Right renal cortex interstitium (tissue), 3 donors: ENCODE measurements at regions not wholly inside any gene's neighbourhood (a gene's known extent, or its start where the extent isn't known, plus 50 kb on each side); places are given as distances from the start of the nearest gene placed in this dataset.

Experiments used
- DNase-seq, 3 donors: peaks; one replicate each; pipeline ENCODE4 v3.0.0-alpha.2; 2013; ENCODE audit warnings: low read depth in 3 of 3, low spot score in 2 of 3

DNA sequence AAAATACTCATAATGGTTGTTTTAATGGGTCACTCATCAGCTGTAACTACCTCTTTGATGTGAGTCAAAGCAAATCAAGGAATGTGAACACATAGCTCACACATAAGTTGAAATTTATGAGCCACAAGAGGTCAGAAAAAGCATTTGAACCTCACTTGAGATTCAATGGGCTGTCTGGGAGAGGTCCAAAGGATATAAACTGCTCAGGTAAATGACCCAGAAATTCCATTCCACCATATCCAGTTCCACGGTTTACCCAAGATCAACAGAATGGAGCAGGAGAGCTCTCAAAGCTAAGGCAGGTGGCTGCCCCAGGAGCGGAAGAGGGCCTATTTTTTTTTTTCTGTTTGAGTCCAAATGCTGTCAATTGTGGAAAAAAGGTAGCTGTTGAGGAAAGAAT, 464.1 kb downstream of the TNS1 start:
- DNase-seq = peak in 1 of 3 donors; percentile 65

DNA sequence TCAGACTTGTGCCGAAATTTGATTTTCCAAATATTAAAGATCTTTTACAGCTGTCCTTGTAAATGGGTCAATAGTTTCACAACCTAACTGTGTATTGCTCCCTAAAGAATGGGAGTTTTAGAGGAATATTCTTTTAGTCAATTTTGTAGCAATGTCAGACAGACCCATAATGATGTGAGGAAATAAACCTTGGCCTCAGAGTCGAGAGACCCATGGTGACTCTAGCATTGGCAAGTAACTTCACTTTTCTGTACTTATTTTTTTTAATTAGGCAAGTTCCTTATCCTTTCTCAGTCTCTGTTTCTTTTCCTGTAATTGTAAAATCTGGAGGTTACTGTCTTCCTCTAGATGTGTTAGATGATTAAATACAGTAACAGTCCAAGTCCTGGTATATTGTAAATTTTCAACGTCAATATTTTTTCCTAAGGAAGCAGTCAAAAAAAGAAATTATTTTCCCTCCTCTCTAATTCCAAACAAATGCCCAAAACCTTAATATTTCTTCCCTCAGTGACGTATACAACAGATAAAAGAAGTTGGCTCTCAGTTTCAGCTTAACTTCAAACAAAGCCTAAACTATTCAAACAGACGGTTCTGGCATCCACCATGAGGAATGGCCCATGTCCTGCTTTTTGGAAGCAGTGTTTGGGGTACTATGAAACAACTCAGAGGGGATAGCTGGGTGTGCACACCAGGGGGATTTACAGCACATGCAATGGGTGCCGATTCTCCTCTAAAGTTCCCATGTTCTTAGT, 466.7 kb downstream of the TNS1 start:
- no peak for DNase-seq

DNA sequence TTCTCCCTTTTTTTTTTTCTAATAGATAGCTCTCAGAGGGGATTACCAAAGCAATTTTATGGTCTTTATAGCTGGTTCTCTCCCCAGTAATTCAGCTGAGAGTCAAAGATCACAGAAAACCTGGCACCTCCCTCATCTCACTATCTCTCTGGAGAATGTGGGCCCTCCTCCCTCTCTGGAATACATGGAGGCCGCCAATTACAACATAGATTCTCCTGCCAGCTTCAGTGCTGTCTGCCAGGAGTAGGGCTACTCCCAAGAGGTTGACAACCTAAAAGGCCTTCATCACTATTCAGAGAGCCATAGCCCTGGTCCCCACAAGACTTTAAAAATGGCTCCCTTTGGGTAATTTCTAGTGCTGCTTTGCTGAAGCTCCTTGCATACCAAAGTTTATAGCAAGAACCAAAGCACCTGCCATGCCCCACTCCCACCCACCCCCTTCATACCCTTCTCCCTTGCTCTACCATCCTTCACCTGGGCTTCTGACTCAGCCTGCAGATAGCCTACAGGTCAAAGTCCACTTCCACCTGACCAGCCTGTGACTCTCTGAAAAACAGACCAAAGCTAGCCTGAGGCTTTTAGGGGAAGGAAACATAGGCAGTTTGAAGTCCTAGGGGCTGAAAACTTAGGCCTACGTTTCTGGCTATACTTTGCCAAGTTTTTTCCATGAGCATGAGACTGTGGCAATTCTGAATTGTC, 472.3 kb downstream of the TNS1 start:
- DNase-seq = no peak

DNA sequence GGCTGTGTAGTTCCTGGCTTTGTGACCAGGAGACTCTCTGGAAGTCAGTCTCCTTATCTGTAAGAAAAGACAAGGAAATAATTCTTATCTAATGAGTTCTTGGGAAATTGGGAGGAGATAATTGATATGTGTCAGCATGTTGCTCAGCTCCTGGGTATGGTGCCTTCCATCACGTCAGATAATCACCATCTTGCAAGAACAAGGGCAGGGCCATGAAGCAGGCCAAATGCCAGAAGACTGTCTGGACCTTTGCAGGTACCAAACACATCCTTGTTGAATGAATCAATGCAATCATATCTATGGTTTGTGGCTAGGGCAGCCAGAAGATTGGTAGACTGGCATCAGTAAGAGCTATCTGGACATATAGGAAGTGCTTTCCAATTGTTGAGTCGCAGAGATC, 473.5 kb downstream of the TNS1 start:
- no peak for DNase-seq

DNA sequence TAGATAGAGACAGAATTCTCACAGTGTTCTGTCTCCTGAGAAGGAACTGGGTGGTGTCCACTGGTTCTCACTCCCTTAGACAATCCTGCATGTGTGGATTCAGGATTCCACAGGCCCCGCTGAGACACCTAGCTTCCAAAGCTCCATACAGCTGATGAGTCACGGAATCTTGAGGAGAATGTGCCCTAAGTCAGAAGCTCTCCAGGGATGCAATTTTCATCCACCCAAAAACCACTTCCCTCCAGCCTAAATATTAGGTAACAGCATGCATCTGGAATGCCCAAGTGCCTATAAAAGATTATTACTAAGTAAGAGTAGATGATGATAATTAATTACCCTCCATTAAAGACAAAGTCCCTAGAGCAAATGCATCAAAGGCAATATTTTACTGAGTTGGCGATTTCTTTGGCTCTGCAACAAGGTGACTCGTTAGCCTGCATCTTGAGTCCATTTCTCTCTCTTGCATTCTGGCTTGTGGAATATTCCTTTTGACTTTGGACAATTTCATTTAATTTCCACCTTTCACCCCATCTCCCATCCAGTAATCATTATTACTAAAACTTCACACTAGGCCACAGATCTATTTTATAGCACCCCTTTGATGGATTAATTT, 475.1 kb downstream of the TNS1 start:
- DNase-seq = no peak

DNA sequence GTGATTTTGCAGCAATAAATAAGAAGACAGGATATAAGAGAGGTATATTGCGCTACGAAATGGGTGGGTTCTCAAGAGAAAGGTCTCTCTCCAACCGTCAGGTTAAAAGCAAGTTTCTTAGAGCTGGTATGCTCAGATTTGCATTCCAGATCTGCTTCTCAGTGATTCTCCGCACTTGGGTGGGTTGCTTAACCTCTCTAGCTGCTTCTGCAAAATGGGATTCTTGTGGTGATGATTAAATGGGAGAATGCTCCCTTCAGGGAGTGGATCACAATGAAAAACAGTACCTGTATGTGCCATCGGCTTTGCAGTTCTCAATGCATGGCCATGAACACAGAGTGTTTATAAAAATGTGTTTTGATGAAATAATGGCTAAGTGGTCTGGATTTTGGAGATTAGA, 477.7 kb downstream of the TNS1 start:
- DNase-seq = no peak

DNA sequence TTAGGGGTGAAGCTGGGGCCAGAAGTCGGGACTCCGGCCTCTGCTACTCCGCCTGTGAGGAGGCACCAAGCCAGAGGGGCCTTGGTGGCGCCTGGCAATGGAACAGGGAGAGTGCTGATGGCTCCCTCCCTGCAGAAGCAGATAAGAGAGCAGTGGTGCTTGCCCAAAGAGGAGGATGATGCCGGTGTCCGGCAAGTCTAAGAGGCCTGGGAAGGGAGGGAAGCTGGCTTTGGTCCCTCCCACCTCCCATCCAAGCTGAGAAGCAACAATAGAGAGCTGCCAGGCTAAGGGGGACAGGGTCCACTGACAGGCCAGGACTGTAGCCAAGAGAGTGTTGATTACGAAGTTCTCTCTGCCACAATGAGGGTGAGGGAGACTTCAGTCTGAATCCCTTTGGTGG, 479.5 kb downstream of the TNS1 start:
- DNase-seq = no peak

DNA sequence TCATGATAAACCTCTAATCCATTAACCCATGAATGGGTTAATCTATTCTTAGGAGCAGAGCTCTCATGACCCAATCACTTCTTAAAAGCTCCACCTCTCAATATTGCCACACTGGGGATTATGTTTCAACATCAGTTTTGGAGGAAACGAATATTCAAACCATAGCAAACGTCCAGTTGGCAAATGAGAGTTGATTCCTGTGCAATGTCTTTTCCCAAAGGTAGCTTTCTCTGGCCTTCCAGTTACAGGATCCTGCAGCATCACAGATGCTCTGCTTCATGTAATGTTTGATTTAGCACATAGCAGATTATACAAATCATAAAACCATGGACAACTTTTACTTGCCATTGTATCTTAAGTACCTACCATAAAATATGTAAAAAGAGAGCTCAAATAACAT, 481.0 kb downstream of the TNS1 start:
- no peak for DNase-seq

DNA sequence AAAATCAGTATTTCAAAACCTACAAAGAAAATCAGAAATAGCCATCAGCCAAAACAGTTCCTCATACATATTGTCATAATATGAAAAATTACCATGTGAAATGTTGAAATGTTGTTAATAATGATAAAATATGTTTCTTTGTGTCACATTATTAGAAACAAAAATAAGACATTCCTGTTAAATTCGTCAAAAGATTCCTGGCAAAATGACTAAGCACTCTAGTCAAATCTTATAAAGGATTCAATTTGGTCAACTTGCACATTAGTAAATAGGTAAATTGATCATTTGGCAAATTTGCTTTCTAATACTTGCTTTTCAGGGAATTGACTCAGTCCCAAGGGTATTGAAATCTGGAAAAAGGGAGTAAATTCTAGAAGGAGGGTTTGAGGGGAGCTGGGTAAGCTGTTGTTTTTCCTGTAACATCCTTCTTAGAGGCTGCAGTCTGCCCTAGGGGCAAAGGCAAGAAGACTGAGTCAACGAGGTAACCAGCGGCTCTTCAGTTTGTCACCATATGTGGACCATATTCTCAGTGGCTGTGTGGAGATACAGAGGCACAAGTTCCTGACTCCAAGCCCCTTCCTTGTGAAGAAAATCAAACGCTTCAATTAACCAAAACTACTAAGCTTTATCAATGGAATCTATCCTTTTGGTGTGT, 482.3 kb downstream of the TNS1 start:
- DNase-seq = no peak

DNA sequence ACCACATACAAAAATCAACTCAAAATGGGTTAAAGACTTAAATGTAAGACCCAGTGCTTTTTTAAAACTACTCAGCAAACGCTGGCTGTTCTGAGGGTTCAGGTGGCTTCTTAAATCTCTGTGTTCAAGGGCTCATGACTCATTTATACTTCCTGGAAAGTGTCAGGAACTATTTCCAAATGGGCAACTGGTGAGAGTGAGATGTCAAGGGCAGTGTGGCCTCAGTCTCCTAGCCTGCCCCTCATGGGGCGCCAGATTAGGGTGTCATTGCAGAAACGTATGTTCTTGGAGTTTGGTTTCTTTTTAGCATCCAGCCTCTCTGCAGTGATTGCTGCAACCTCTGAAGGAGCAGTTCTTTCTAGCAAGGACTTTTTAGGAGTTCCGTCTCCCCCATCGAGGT, 485.4 kb downstream of the TNS1 start:
- no peak for DNase-seq

DNA sequence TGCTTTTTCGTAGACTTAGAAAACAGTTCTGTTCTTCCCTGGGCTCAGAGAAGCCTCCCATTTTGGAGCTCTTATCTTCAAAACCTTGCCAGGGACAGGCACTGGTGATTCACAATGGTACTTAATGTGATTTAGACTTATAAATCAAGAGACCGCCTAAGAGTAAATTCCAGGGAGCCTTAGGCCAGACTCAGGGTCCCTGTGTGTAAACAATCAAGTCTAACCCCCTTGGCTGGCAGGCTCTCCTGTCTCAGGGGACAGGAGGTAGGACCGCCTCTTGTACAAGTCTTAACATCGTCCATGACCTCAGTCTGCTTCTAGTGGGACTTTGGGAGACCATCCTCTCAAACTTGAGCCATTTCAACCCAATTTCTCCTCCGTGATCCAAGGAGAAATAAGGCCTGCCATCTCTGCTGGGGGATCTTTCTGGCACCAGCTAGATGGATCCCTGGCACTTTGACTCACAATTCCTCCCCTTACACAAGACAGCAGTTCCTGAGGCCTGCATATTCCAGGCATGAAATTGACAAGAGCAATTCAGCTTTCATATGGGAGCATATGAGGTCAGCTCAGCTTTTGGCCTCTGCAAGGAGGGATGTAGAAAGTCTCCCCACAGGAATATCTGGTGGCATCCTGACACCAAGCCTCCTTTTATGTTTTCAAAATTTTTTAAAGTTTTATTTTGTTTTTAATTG, 487.0 kb downstream of the TNS1 start:
- DNase-seq = no peak

DNA sequence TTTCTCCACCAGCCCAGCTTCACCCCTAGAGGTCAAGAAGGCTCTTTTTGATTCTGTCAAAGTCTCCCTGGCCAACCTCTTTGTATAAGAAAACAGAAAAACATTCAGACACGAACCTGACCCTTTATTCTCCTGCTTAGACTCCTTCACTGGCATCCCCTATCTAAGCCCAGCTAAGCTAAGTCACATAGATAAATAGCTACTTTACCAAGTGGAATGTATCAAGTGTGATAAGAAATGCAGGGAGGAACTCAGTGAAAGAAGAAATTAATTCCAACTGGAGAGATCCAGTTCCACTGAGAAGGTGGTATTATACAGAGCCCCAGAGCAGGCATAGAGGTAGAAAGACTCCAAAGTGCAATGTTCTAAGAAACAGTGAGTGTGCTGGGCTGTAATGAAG, 489.5 kb downstream of the TNS1 start:
- DNase-seq = no peak

DNA sequence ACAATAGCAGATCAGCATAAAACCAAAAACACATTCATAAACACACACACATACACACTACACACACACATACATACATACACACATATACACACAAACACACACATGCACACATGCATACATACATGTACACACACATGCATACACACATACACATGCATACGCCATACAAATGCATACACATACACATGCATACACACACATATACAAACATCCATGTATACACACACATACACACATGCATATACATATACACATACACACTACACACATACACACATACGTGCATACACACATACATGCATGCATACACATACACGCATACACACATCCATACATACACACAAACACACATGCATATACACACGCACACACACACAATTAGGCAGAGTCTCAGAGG, 490.1 kb downstream of the TNS1 start:
- no peak for DNase-seq

DNA sequence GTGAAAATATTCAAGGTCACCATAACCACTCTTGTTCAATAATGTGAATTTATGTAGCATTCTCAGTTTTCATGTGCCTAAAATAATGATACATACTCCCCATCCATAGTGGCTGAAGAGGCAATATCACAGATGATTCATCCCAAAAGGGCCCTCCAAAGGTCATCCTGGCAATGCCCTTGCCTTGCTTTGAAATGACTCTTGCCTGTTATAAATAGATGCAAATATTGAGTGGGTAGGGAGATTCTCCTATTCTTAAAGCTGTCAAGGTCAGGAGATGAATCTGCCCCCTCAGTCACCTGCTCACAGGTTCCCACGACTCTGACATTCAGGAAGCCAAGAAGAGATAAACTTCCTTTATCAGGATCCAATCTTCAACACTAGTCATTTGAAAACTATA, 490.5 kb downstream of the TNS1 start:
- DNase-seq = no peak

DNA sequence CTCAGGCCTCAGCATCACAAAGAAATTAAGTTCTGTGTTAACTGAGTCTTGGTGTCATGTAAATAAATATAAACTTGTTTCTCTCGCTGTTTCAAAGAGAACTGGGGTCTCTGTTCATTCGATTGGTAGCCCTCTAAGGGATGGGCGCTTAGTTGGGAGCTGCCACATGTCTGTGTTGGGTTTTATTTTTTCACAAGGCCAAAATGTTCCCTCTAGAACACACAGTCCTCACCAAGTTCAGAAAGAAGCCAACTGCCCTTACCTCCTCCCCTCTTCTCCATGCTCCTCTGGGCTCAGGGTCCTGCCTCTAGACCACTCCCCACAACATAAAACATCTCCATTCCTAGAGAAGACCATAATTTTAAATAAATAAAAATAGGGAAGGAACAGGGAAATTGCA, 490.9 kb downstream of the TNS1 start:
- DNase-seq = no peak

DNA sequence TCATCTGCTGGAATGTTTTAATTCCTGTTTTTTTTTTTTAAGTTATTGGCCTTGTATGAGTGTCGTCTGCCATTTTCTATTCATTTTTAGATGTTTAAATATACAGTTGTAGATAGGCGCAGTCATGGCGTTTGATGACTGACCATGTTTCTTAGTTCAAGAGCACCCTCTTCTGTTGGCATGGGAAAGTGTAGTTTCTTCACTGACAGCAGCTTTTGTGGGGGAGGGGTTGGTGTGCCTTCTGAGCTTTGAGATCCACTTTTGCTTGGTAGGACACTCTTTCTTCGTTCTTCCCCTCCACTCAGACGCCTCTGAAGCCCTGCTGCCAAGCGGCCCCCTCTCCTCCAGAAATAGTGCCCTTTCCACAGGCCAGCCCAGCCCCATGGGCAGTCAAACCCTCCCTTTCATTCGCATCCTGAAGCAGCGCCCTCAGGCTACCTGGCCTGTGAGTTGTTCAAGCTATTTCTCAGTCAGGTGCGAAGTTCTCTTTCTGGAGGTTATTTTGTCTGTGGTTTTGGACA, 492.0 kb downstream of the TNS1 start:
- DNase-seq = peak; percentile 70 to 79 (median 74)

DNA sequence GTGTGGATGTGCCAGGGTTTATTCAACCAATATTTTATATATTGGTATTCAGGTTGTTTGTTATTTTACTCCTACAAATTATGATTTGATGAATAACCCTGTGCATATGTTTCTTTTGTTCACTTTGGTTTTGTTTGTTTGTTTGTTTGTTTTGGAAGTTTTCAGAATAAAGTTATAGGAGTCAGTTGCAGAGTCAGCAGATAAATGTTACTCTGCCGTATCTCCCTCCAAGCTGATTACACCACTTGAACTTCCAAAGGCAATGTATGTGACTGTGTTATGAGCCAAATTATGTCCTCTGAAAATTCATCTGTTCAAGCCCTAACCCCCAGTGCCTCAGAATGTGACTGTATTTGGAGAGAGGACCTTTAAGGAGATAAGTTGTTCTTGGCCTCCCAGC, 497.5 kb downstream of the TNS1 start:
- DNase-seq = no peak

DNA sequence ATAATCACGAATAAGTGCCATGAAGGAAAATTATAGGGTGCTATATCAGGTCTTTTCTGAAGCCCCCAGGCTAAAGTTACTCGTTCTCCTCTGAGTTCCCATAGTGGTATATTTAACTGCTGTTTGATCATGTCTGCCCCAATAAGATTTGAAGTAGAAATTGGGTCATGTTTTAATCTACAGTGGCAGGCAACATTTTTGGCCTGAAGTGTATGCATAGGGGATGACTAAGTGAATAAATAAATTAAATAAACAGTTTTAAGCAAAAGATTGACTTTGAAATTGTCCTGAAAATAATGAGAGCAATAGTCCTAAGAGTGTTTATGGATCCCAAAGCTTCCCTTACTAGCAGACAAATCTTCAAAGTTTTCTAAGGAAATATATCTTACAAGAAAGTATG, 500.9 kb downstream of the TNS1 start:
- DNase-seq = no peak

DNA sequence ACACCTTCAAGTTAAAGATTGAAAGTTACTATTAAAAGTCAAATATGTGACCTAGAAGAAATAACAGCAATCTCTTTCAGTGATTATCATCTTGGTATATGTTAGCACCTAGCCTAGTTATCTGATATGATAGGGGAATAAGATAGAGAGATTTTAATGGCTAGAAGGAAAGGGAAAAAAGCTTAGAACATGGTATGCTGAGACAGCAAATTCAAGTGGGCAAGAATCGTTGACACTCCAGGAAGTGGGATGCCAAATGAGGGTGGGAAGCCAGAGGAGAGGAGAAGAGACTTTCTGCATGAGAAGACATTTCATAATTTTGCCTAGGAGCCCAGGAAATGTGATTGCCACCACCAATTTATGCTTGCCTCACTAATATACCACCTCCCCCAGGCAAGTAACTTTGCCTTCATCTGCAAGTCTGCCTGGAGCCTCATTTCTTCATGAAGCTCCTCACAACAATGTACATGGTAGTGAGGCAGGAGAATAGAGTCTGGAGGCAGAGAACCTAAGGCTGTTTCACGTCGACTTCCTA, 504.9 kb downstream of the TNS1 start:
- DNase-seq = no peak

DNA sequence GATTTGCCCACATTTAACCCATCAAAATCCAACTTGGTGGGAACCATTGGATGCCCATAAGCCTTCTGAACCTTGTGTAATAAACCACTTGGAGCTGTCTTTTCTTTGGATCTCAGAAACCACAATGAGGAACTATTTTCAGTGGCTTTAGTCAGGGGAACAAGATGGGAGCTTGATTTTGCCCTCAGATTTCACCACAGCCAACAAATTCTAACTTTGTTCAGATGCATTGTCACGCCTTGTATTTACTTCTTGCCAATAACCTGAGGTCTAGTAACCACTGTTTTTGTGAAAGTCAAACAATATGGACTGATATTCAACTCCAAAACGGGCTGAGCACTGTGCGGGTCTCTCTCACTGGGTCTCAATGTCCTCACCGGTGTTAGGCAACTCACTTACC, 508.2 kb downstream of the TNS1 start:
- no peak for DNase-seq

DNA sequence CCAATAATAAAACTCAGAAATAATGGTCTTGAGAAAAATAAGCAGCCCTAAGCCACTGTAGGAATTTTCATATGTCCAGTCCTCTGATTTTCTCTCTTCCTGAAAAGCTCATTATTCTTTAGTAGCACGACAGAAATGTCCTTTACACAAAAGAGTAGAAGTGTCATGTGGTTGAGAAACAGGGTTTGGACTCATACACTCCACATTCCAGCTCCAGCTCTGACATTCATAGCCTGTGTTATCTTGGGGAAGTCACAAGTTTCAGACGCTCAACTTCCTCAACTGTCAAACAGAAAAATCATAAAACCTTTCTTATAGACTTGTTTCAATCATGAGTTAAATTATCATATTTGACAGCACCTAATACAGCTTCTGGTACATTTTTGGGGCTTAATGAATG, 511.5 kb downstream of the TNS1 start:
- DNase-seq = no peak
